Limb (tissue), 2 donors: ENCODE measurements at regions not wholly inside any gene's neighbourhood (a gene's known extent, or its start where the extent isn't known, plus 50 kb on each side); places are given as distances from the start of the nearest gene placed in this dataset.
"Not testable (repeated sequence)": the region's sequence is repeated elsewhere in the genome, so short reads cannot be mapped to it uniquely, and the experiment has no call there.

ENCODE experiments used
- DNase-seq, 2 donors: peaks; one replicate each; pipeline ENCODE4 v3.0.0-alpha.2; 2016; ENCODE audit errors: extremely low spot score in 2 of 2

DNA sequence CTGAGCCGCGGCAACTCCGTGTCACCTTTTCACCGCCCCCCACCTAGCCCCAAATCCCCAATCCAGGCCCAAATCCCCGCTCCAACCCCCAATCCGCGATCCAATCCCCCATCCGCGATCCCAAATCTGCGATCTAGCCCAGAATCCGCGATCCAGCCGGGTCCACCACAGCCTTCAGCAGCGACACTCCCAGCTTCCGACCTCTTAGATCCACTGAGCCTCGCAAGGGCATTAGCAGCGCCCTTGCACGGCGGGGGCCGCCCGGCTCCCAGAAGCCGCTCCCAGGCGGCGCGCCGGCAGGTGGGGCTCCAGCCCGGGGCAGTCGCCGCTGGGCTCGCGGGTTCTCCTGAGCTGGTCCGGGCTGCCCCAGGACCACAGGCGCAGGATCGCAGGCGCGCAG, 116.1 kb upstream of the TPTE start:
- DNase-seq: not testable (repeated sequence)

DNA sequence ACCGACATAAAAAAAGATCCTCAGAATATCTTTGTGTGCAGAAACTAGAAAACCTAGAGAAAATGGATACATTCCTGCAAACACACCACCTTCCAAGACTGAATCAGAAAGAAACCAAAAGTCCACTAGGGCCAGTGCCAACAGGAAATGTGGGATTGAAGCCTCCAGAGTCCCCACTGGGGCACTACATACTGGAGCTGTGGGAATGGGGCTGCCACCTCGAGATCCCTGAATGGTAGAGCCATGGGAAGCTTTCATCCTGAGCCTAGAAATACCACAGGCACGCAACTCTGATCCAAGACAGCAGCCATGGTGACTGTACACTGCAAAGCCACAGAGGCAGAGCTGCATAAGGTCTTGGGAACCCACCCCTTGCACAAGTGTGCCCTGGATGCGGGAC, 111.6 kb upstream of the TPTE start:
- DNase-seq: not testable (repeated sequence)

DNA sequence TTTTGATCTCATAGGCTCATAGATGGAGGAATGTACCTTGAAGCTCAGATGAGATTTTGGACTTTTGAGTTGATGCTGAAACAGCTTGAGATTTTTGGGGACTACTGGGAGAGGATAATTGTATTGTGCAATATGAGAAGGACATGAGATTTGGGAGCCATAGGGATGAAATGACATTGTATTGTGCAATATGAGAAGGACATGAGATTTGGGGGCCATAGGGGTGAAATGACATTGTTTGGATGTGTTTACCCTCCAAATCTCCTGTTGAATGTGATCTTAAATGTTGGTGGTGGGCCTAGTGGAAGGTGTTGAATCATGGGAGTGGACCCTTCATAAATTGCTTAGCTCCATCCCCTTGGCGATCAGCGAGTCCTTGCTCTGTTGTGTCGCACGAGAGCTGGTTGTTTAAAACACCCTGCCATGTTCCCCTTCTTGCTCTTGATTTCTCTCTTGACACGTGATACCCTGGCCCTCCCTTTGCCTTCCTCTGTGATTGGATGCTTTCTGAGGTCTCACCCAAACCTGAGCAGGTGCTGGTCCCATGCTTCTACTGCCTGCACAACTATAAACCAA, 110.9 kb upstream of the TPTE start:
- not testable (repeated sequence) for DNase-seq

DNA sequence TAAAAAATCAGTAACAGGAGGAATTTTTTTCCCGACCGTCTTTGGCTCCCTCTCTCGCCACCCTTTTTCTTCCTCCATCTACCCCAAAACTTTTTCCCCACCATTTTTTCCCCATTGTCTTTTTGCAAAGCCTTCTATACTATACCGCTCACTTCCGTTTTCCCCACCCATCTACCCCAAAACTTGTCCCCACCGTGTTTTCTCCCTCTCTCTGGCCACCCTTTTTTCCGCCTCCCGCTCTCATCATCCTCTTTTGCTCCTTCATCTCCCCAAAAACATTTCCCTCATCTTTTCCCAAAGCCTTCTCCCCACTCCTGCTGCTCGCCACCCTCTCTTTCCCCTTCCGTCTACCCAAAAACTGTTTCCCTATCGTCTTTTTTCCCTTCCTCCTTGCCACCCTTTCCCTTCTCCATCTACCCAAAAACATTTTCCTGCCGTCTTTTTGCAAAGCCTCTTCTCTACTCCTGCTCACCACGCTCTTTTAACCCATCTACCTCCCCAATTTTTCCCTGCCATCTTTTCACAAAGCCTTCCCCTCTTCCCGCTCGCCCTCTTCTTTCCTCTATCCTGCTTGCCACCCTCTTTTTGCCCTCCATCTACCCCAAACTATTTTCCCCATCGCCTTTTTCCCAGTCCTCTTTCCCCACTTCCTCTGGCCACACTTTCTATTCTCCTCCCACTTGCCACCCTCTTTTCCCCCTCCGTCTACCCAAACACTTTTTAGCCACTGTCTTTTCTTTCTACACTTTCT, 109.4 kb upstream of the TPTE start:
- not testable (repeated sequence) for DNase-seq

DNA sequence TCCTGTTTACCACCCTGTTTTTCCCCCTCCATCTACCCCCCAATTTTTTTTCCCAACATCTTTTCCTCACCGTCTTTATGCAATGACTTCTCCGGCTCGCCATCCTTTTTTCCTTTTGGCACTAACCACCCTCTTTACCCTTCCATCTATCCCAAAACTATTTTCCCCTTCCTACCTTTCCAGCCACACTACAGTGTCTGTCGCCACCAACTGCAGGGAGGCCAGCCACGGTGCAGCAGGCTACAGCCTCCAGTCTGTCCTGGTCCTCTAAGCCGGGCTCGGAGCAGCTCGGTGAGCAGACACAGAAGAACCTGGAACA, 108.5 kb upstream of the TPTE start:
- not testable (repeated sequence) for DNase-seq

DNA sequence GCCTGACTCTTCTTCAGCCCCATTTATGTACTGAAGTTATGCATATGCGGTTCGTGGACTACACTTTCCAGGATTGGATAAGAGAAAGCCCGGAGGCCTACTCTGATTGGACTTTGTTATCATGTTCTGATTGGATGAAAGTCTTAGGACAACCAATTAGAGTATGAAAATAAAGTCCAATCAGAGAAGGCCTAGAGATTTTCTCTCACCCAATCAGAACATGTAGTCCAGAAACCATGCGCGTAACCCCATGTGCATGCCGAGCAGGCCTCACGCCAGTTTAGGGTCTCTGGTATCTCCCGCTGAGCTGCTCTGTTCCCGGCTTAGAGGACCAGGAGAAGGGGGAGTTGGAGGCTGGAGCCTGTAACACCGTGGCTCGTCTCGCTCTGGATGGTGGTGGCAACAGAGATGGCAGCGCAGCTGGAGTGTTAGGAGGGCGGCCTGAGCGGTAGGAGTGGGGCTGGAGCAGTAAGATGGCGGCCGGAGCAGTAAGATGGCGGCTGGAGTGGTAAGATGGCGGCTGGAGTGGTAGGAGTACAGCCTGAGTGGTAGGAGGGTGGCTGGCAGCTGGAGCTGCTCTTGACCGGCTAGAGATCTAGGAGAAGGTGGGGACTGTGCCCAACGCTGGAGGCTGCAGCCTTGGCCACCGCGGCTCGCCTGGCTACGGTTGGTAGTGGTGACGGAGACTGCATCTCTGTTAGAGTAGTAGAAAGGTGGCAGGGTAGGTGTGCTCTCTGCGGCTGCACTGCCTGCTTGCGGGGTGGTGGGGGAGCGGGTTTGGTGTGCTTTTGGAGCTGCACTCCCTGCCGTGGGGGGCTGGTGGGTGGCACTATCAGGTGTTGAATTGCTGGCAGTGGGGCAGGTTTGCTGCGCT, 107.9 kb upstream of the TPTE start:
- DNase-seq: not testable (repeated sequence)

DNA sequence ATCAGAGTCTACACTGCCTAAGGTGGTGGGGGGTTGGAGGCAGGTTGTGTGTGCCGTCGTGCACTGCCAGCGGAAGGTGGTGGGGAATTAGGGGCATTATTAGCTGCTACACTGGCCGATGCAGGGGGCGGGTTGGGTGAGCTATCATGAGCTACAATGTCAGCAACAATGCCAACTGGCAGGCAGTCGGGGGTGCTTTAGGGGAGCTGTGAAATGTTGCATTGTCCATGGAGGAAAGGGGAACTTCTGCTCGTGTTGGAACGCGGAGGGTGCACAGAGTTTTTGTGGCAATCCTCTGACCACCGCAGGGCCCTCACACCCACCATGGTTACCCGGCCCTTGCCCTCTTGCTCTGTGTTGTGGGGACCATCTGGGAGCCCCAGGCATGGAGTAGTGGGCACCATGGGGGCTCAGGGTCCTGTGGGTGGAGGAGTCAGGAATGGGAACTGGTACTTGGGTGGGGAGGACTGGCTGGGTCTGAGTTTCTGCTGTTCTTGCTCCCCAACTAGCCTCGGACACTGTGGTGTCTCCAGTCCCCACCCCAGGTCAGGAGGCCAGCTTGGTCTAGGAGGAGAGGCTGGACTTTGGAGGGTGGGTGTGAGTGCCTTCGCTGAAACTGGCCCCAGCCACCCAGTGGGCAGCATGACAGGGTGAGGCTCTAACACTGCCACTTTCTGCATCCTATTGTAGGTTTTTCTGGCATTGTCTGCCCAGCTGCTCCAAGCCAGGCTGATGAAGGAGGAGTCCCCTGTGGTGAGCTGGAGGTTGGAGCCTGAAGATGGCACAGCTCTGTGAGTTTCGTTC, 107.1 kb upstream of the TPTE start:
- DNase-seq: not testable (repeated sequence)

DNA sequence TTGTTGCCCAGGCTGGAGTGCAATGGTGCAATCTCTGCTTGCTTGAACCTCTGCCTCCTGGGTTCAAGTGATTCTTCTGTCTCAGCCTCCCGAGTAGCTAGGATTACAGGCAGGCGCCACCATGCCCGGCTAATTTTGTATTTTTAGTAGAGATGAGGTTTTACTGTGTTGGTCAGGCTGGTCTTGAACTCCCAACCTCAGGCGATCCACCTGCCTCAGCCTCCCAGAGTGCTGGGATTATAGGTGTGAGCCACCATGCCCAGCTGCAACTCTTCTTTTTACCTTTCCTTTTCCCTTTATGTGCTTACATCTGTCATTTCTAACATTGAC, 106.5 kb upstream of the TPTE start:
- DNase-seq: not testable (repeated sequence)

DNA sequence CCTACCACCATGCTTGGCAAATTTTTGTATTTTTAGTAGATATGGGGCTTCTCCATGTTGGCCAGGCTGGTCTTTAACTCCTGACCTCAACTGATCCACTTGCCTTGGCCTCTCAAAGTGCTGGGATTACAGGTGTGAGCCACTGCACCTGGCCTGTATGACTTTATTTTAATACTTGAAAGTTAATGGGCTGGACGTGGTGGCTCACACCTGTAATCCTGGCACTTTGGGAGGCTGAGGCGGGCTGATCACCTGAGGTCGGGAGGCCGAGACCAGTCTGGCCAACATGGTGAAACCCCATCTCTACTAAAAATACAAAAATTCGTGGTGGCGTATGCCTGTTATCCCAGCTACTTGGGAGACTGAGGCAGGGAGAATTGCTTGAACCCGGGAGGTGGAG, 105.9 kb upstream of the TPTE start:
- DNase-seq: not testable (repeated sequence)

DNA sequence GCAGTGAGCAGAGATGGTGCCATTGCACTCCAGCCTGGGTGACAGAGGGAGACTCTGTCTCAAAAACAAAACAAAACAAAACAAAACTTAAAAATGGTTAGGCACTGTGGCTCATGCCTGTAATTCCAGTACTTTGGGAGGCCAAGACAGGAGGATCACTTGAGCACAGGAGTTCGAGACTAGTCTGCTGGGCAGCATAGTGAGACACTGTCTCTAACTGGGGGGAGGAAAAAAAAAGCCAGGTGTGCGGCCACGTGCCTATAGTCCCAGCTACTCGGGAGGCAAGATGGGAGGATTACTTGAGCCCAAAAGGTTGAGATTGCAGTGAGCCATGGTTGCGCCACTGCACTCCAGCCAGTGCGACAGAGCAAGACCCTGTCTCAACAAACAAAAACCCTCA, 105.5 kb upstream of the TPTE start:
- DNase-seq: not testable (repeated sequence)

DNA sequence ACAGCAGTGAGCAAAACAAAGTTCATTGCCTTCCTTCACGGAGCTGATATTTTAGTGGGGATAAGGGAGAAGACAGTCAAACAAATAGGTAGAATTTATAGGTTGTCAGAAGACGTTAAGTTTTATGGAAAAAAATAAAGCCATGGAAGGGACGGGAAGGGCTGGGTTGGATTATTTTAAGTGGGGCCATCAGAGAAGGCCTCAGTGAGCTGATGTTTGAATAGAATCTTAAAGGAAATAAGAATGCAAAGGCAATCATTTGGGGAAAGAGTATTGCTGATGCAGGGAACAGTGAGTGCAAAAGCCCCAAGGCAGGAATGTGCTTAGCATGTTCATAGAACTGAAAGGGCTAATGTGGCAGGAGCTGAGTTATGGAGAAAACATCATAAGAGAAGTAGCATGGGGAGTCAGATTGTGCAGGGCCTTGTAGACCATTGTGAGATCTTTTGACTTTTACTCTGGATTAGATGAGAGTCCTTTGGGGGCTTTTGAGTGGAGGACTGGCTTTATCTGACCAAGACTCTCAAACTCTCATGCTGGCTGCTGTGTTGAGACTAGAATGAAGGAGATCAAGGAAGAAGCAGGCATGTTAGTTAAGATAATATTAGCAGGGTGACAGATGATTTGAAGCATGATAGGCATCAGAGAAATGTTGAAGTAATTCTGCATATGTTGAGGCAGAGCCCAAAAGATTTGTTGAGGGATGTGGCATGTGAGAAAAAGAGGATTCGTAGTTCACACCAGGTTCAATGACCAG, 104.5 kb upstream of the TPTE start:
- DNase-seq: not testable (repeated sequence)

DNA sequence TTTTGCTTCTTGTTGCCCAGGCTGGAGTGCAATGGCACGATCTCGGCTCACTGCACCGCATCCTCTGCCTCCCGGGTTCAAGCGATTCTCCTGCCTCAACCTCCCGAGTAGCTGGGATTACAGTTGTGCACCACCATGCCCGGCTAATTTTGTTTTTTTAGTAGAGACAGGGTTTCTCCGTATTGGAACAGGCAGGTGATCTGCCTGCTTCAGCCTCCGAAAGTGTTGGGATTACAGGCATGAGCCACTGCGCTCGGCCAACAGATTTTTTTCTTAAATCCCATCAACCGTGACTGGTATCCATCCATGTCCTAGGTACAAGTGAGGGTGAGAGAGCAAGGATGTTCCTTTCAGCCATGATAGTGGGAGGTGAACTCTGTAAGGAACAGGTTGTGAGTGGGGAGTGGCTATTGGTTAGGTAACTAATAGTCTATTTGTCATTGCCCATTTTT, 103.8 kb upstream of the TPTE start:
- DNase-seq: not testable (repeated sequence)

DNA sequence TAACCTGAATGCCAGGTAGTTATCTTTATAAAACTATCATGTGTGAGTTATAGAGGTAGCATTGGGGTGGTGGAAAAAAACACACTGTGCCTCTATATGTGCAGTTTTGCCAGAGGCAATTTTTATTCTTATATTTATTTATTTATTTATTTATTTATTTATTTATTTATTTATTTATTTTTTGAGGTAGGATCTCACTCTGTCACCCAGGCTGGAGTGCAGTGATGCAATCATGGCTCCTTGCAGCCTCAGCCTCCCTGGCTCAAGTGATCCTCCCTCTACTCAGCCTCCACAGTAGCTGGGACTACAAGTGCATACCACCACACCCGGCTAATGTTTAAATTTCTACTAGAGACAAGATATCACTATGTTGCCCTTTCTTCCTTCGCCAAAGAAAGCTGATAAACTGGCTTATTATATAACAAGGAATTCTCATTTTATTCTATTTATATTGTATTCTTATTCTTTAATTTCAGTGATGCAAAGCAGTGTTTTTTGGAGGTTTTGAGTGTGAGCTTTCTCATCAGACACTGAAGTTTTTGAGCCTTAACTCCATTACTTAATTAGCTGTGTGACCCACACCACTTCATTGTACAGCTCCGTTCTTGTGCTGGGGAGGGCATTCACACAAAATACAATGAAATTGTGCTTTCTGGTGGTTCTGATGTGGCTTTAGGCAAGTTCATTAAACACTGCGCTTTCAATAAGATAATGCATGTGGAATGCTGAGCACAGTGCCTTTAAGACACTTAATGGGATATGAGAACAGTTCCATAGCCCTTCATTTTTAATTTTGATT, 102.9 kb upstream of the TPTE start:
- DNase-seq: not testable (repeated sequence)

DNA sequence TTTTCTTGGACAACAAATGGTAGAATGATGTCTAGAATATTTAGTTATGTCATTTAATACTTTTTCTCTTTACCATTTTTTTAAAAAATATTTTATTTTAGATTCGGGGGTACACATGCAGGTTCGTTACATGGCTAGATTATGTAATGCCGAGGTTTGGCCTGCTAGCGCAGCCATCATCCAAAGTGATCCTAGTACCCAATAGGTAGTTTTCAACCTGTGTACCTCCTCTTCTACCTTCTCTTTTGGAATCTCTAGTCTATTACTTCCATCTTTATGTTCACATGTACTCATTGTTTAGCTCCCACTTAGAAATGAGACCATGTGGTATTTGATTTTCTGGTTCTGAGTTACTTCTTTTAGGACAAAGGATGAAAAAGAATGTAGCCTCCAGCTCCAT, 100.2 kb upstream of the TPTE start:
- not testable (repeated sequence) for DNase-seq

DNA sequence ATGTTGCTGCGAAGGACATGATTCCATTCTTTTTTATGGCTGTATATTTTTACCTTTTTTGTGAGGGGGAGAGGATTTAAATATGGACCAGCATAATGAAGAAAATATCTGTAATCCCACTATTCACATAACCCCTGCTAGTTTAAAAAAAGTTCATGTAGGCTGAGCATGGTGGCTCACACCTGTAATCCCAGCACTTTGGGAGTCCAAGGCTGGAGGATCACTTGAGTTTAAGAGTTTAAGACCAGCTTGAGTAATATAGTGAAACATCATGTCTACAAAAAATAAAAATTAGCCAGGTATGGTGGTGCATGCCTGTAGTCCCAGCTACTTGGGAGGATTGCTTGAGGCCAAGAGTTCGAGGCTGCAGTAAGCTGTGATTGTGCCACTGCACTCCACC, 99.8 kb upstream of the TPTE start:
- DNase-seq: not testable (repeated sequence)

DNA sequence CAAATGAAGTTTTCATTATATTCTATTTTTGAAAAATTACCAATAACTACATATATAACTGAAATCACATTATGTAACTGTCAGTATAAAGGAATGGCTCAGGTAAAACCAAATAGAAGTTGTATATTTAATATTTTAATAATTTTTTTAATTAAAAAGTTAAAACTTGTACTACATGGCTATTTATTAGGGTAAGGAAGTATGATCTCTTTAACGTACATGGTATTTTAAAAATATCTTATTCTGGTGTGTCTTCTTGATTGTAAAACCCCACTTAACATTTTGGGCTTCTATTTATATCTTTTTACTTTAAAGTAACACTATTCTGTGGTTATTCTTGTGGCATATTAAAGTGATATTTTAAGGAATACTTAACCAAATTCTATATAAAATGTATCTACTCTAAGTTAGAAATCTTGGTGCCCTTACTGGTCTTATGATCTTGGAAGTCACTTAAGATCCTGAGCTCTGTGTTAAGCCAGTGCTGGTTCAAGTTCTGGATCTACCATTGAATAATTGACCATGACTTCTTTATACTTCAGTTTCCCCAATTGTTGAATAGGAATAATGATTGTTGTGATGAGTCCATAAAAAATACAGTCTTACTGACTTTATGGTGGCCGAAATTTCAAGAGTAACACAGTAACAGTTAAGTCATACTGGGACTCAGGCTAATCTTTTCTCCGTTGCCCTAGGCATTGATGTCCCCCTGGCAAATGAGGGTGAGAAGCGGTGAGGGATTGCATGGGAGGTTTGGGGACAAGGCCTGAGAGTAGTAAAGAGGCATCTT, 97.1 kb upstream of the TPTE start:
- DNase-seq: not testable (repeated sequence)

DNA sequence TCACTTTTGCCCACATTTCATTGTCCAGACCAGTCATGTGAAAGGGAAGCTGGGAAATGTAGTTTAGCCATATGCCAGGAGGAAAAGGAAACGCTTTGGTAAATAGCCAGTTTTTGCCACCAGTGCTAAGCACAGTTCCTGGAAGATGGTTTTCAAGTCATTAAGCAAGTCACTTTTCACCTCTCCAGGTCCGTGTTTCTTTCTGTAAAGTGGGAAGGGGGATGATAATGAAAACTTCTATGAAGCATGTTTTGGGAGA, 96.6 kb upstream of the TPTE start:
- DNase-seq: not testable (repeated sequence)

DNA sequence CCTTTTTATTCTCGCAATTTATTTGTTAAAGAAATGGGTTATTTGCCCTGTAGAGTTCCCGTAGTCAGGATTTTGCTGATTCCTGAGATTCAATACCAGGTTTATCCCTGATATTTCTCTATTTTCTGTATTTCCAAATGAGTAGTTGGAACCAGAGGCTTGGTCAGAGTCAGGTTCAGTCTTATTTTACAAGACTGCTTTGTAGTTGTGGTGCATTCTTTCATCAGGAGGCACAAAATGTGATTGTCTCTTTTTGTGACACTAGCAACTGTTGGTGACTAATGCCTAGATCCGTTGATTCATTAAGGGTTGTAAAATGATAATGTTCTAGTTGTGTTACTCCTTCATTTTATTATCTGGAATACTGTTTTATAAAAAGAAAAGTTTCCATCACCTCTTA, 95.5 kb upstream of the TPTE start:
- no peak for DNase-seq

DNA sequence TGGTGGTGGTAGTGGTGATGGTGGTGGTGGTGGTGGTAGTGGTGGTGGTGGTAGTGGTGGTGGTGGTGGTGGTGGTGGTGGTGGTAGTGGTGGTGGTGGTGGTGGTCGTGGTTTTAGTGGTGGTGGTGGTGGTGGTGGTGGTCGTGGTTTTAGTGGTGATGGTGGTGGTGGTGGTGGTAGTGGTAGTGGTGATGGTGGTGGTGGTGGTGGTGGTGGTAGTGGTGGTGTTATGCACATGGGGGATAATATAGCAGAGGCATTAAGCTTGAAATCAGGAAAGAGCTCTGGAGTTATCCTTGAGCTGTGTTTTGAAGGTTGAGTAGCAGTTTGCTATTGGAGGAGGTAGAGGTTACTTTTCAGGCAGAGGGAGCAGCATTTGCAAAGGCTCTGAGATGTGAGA, 94.6 kb upstream of the TPTE start:
- not testable (repeated sequence) for DNase-seq

DNA sequence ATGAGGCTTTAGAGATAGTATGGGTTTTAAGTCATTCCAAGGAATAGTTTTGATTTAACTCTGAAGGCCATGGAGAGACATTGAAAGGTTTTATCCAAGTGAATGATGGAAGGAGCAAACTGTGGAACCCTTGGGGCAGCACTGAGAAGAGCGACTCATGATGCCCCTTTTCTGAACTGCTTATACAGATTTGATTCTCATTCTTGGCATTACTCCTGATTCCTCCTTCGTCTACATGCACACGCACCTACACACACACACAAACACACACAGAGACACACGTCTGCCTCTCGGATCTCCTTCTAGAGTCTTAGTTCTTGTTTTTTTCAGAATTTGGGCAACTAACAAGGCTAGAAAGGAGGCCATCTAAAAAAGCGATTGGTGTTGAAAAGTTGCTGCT, 94.1 kb upstream of the TPTE start:
- DNase-seq: not testable (repeated sequence)
